ENCODE measurements at regions not wholly inside any gene's neighbourhood (a gene's known extent, or its start where the extent isn't known, plus 50 kb on each side); places are given as distances from the start of the nearest gene placed in this dataset.
"Not testable (repeated sequence)": the region's sequence is repeated elsewhere in the genome, so short reads cannot be mapped to it uniquely, and the experiment has no call there.

GRCh38 chr6:134599079-134599478 lies 281.2 kb upstream of the SGK1 start:
- DNase-seq, result no peak

- DNase-seq, result no peak
Measured at GRCh38 chr6:134596191-134596590, 278.3 kb upstream of the SGK1 start.

- DNase-seq, result no peak
Measured at GRCh38 chr6:134594881-134595280, 277.0 kb upstream of the SGK1 start.

- DNase-seq, result peak; percentile 71
Measured at GRCh38 chr6:134593887-134594286, 276.0 kb upstream of the SGK1 start.

- DNase-seq, result peak; percentile 86
Measured at GRCh38 chr6:134593442-134593841, 275.5 kb upstream of the SGK1 start.

GRCh38 chr6:134593024-134593423 lies 275.1 kb upstream of the SGK1 start:
- no peak for DNase-seq

- no peak for DNase-seq
Measured at GRCh38 chr6:134590449-134590848, 272.5 kb upstream of the SGK1 start.

- DNase-seq, result no peak
Measured at GRCh38 chr6:134590004-134590403, 272.1 kb upstream of the SGK1 start.

GRCh38 chr6:134589512-134589911 lies 271.6 kb upstream of the SGK1 start:
- no peak for DNase-seq

GRCh38 chr6:134588267-134588666 lies 270.4 kb upstream of the SGK1 start:
- no peak for DNase-seq

- DNase-seq, result no peak
Measured at GRCh38 chr6:134585517-134585873, 267.6 kb upstream of the SGK1 start.

GRCh38 chr6:134584847-134585516 lies 267.1 kb upstream of the SGK1 start:
- no peak for DNase-seq

GRCh38 chr6:134577998-134578397 lies 260.1 kb upstream of the SGK1 start:
- no peak for DNase-seq

GRCh38 chr6:134575221-134575620 lies 257.3 kb upstream of the SGK1 start:
- DNase-seq, result no peak

- no peak for DNase-seq
Measured at GRCh38 chr6:134574491-134574890, 256.6 kb upstream of the SGK1 start.

GRCh38 chr6:134569996-134570395 lies 252.1 kb upstream of the SGK1 start:
- not testable (repeated sequence) for DNase-seq

- peak; percentile 96 for DNase-seq
Measured at GRCh38 chr6:134564705-134565104, 246.8 kb upstream of the SGK1 start.

GRCh38 chr6:134560019-134560418 lies 242.1 kb upstream of the SGK1 start:
- no peak for DNase-seq

GRCh38 chr6:134557509-134557908 lies 239.6 kb upstream of the SGK1 start:
- no peak for DNase-seq

- DNase-seq, result no peak
Measured at GRCh38 chr6:134555672-134556071, 237.8 kb upstream of the SGK1 start.

- no peak for DNase-seq
Measured at GRCh38 chr6:134553936-134554335, 236.0 kb upstream of the SGK1 start.

GRCh38 chr6:134551245-134551960 lies 233.5 kb upstream of the SGK1 start:
- DNase-seq, result no peak

- DNase-seq, result no peak
Measured at GRCh38 chr6:134550604-134551003, 232.7 kb upstream of the SGK1 start.

GRCh38 chr6:134549854-134550253 lies 231.9 kb upstream of the SGK1 start:
- DNase-seq, result no peak

Measured in SHP77 treated with DMSO at 0.1 percent for 48 hours (cell line).